ENCODE measurements at regions not wholly inside any gene's neighbourhood (a gene's known extent, or its start where the extent isn't known, plus 50 kb on each side); places are given as distances from the start of the nearest gene placed in this dataset.

GRCh38 chr11:22555881-22556280 is 69.7 kb downstream of the FANCF start:
- TF ChIP-seq CTCF (IDR thresholded peaks at IDR 0.05) (no peak), POLR2A (IDR thresholded peaks at IDR 0.05) (no peak)

All from uterus (tissue), 2 donors.